Tibial nerve (tissue), 3 donors: ENCODE measurements at regions not wholly inside any gene's neighbourhood (a gene's known extent, or its start where the extent isn't known, plus 50 kb on each side); places are given as distances from the start of the nearest gene placed in this dataset.

Source experiments
- CTCF ChIP-seq, 5 experiments: fragments of 200-600 bp in 3 of 5; fragments of 450-650 bp in 2 of 5; sonication (generic) in 3 of 5; IDR thresholded peaks; one replicate each; pipeline ENCODE4 v1.5.1; 2016 to 2019; ENCODE audit warnings: antibody characterized with exemption in 5 of 5, mild to moderate bottlenecking in 3 of 5, moderate library complexity in 2 of 5
- POLR2A ChIP-seq, 2 donors: fragments of 450-650 bp; IDR thresholded peaks; one replicate each; pipeline ENCODE4 v1.6.1; 2017; ENCODE audit warnings: antibody characterized with exemption in 2 of 2, mild to moderate bottlenecking in 2 of 2, moderate library complexity in 2 of 2

GRCh38 chr5:56342616-56343015, 109.5 kb upstream of the ANKRD55 start:
- no peak for TF ChIP-seq CTCF (IDR thresholded peaks at IDR 0.05)
- no peak for TF ChIP-seq POLR2A (IDR thresholded peaks at IDR 0.05)
